HCT116 (cell line): ENCODE measurements at regions not wholly inside any gene's neighbourhood (a gene's known extent, or its start where the extent isn't known, plus 50 kb on each side); places are given as distances from the start of the nearest gene placed in this dataset.

Experiments used
- CBX3 ChIP-seq: IDR thresholded peaks from 2 replicates; pipeline ENCODE4 v1.6.1; 2012; ENCODE audit warnings: low read depth
- CEBPB ChIP-seq: IDR thresholded peaks from 2 replicates; pipeline ENCODE4 v1.6.1; 2012; ENCODE audit warnings: low read depth
- EGR1 ChIP-seq: IDR thresholded peaks from 2 replicates; pipeline ENCODE4 v1.6.1; 2012; ENCODE audit warnings: low read depth
- EZH2 ChIP-seq: fragments of 200-600 bp; sonication (generic); IDR thresholded peaks from 2 replicates; pipeline ENCODE4 v1.6.1; 2017; ENCODE audit warnings: antibody characterized with exemption, mixed run types
- EZH2phosphoT487 ChIP-seq: fragments of 200-600 bp; IDR thresholded peaks from 2 replicates; pipeline ENCODE4 v1.6.1; 2018; ENCODE audit warnings: antibody characterized with exemption, borderline replicate concordance
- POLR2A ChIP-seq: IDR thresholded peaks from 2 replicates; pipeline ENCODE4 v1.7.0; 2011; ENCODE audit warnings: borderline replicate concordance; ENCODE audit not compliant: insufficient read depth, insufficient read length; ENCODE audit errors: extremely low read depth
- POLR2AphosphoS5 ChIP-seq: IDR thresholded peaks from 2 replicates; pipeline ENCODE4 v1.6.1; 2011; ENCODE audit warnings: mild to moderate bottlenecking, low read depth, low read length, moderate library complexity
- SRF ChIP-seq: IDR thresholded peaks from 2 replicates; pipeline ENCODE4 v1.6.1; 2012; ENCODE audit warnings: low read depth
- YY1 ChIP-seq: IDR thresholded peaks from 2 replicates; pipeline ENCODE4 v1.6.1; 2011; ENCODE audit warnings: low read length, low read depth, moderate library complexity, mild to moderate bottlenecking; ENCODE audit not compliant: insufficient replicate concordance; ENCODE audit errors: extremely low read depth
- TF ChIP-seq, protein P1 (sequence below), 3 experiments: fragments of 200-600 bp in 1 of 3; sonication (generic) in 1 of 3; IDR thresholded peaks in 2 of 3; conservative IDR thresholded peaks in 1 of 3; 2 replicates each; pipeline ENCODE4 v1.5.1; 2012 to 2017; ENCODE audit warnings: low read depth in 2 of 3, low read length in 2 of 3, antibody characterized with exemption in 1 of 3, borderline replicate concordance in 1 of 3, control low read depth in 1 of 3, mild to moderate bottlenecking in 1 of 3, mixed read lengths in 1 of 3, mixed run types in 1 of 3, moderate library complexity in 1 of 3; ENCODE audit not compliant: insufficient read depth in 1 of 3
- TF ChIP-seq, protein P2 (sequence below): IDR thresholded peaks from 2 replicates; pipeline ENCODE4 v1.6.1; 2012; ENCODE audit warnings: low read depth
- TF ChIP-seq, protein P3 (sequence below): IDR thresholded peaks from 2 replicates; pipeline ENCODE4 v1.6.1; 2012

DNA sequence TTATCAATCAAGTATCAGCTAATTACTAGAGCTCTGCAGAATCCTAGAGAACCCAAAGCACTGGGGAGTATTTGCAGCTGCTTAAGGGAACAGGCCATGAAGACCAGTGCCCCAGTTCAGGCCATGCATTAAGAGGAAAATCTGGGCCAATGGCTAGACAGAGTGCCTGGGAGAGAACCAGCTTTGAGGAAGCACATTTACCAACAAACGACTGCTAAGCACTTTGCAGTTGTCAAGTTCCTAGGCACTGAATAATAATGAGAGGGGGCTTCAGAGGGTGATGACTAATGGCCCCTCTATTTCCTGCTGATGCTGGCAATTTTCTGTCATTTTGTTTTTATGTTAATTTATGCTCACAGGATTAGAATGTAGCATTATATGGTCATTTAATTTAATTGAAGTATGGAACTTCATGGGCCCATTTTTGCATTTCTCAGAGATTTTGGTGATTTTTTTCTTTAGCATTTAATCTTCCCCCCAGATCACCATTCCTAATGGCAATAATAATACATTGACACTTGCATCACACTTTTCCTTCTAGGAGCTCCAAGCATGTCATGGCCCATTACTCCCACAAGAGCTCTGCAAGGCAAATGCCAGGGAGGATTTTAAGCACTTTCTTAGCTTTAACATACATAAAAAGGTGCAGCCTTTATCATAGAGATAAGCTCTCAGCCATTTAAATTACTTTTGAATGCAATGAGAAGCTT, 147.7 kb upstream of the SPATS2L start:
- TF ChIP-seq POLR2AphosphoS5: no peak
- TF ChIP-seq, protein P1, sequence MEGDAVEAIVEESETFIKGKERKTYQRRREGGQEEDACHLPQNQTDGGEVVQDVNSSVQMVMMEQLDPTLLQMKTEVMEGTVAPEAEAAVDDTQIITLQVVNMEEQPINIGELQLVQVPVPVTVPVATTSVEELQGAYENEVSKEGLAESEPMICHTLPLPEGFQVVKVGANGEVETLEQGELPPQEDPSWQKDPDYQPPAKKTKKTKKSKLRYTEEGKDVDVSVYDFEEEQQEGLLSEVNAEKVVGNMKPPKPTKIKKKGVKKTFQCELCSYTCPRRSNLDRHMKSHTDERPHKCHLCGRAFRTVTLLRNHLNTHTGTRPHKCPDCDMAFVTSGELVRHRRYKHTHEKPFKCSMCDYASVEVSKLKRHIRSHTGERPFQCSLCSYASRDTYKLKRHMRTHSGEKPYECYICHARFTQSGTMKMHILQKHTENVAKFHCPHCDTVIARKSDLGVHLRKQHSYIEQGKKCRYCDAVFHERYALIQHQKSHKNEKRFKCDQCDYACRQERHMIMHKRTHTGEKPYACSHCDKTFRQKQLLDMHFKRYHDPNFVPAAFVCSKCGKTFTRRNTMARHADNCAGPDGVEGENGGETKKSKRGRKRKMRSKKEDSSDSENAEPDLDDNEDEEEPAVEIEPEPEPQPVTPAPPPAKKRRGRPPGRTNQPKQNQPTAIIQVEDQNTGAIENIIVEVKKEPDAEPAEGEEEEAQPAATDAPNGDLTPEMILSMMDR (IDR thresholded peaks at IDR 0.05 in 2 of 3, conservative IDR thresholded peaks at IDR 0.05 in 1 of 3; ENCODE audit: borderline replicate concordance in 1 of 3, insufficient read depth in 1 of 3, low read depth in 2 of 3, low read length in 2 of 3): no peak
- TF ChIP-seq EZH2: no peak
- no peak for TF ChIP-seq POLR2A
- TF ChIP-seq, protein P2, sequence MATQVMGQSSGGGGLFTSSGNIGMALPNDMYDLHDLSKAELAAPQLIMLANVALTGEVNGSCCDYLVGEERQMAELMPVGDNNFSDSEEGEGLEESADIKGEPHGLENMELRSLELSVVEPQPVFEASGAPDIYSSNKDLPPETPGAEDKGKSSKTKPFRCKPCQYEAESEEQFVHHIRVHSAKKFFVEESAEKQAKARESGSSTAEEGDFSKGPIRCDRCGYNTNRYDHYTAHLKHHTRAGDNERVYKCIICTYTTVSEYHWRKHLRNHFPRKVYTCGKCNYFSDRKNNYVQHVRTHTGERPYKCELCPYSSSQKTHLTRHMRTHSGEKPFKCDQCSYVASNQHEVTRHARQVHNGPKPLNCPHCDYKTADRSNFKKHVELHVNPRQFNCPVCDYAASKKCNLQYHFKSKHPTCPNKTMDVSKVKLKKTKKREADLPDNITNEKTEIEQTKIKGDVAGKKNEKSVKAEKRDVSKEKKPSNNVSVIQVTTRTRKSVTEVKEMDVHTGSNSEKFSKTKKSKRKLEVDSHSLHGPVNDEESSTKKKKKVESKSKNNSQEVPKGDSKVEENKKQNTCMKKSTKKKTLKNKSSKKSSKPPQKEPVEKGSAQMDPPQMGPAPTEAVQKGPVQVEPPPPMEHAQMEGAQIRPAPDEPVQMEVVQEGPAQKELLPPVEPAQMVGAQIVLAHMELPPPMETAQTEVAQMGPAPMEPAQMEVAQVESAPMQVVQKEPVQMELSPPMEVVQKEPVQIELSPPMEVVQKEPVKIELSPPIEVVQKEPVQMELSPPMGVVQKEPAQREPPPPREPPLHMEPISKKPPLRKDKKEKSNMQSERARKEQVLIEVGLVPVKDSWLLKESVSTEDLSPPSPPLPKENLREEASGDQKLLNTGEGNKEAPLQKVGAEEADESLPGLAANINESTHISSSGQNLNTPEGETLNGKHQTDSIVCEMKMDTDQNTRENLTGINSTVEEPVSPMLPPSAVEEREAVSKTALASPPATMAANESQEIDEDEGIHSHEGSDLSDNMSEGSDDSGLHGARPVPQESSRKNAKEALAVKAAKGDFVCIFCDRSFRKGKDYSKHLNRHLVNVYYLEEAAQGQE: no peak
- TF ChIP-seq, protein P3, sequence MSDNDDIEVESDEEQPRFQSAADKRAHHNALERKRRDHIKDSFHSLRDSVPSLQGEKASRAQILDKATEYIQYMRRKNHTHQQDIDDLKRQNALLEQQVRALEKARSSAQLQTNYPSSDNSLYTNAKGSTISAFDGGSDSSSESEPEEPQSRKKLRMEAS: no peak
- no peak for TF ChIP-seq SRF
- no peak for TF ChIP-seq CBX3
- no peak for TF ChIP-seq YY1
- TF ChIP-seq EZH2phosphoT487: no peak
- TF ChIP-seq EGR1: no peak
- TF ChIP-seq CEBPB: no peak
